ENCODE measurements at regions not wholly inside any gene's neighbourhood (a gene's known extent, or its start where the extent isn't known, plus 50 kb on each side); places are given as distances from the start of the nearest gene placed in this dataset.
"Not testable (repeated sequence)": the region's sequence is repeated elsewhere in the genome, so short reads cannot be mapped to it uniquely, and the experiment has no call there.

- H3K9me3 Mint-ChIP-seq, result no peaks in the 10 kb centered on the region
- H3K27ac Mint-ChIP-seq, result no peak overlapping the region
- intact Hi-C loops (cut with micrococcal nuclease), result no loop called here
- no peaks in the 10 kb centered on the region for H3K27me3 Mint-ChIP-seq
- H3K36me3 Mint-ChIP-seq (ENCODE audit: low read depth), result no peaks in the 10 kb centered on the region
- no peak overlapping the region for H3K4me3 Mint-ChIP-seq
- H3K4me1 Mint-ChIP-seq, result no peaks in the 10 kb centered on the region
- no peak for DNase-seq
Measured at GRCh38 chrX:34288782-34289181, 156.7 kb upstream of the FAM47A start.

GRCh38 chrX:34279866-34280560 is 147.9 kb upstream of the FAM47A start:
- Mint-ChIP-seq H3K27me3 (no peaks in the 10 kb centered on the region), H3K27ac (no peak overlapping the region), H3K4me3 (no peak overlapping the region), H3K36me3 (ENCODE audit: low read depth) (no peaks in the 10 kb centered on the region), H3K4me1 (no peaks in the 10 kb centered on the region), H3K9me3 (no peaks in the 10 kb centered on the region)
- intact Hi-C loops (cut with micrococcal nuclease), result no loop called here
- DNase-seq, result no peak

- Mint-ChIP-seq H3K4me1 (no peaks in the 10 kb centered on the region), H3K9me3 (no peaks in the 10 kb centered on the region), H3K27me3 (no peaks in the 10 kb centered on the region), H3K36me3 (ENCODE audit: low read depth) (no peaks in the 10 kb centered on the region), H3K27ac (no peak overlapping the region), H3K4me3 (no peak overlapping the region)
- intact Hi-C loops (cut with micrococcal nuclease), result no loop called here
- no peak for DNase-seq
Measured at GRCh38 chrX:34275699-34276098, 143.6 kb upstream of the FAM47A start.

- DNase-seq, result no peak
- H3K27ac Mint-ChIP-seq, result no peak overlapping the region
- no peaks in the 10 kb centered on the region for H3K27me3 Mint-ChIP-seq
- no peaks in the 10 kb centered on the region for H3K36me3 Mint-ChIP-seq (ENCODE audit: low read depth)
- no peak overlapping the region for H3K4me3 Mint-ChIP-seq
- no peaks in the 10 kb centered on the region for H3K9me3 Mint-ChIP-seq
- no peaks in the 10 kb centered on the region for H3K4me1 Mint-ChIP-seq
- intact Hi-C loops (cut with micrococcal nuclease), result no loop called here
Measured at GRCh38 chrX:34270434-34270833, 138.3 kb upstream of the FAM47A start.

GRCh38 chrX:34238896-34239295 is 106.8 kb upstream of the FAM47A start:
- Mint-ChIP-seq H3K9me3 (no peaks in the 10 kb centered on the region), H3K27me3 (no peaks in the 10 kb centered on the region), H3K27ac (no peak overlapping the region), H3K36me3 (ENCODE audit: low read depth) (no peaks in the 10 kb centered on the region), H3K4me3 (no peak overlapping the region), H3K4me1 (no peaks in the 10 kb centered on the region)
- DNase-seq, result no peak
- intact Hi-C loops (cut with micrococcal nuclease), result no loop called here

- H3K9me3 Mint-ChIP-seq; H3K4me1 Mint-ChIP-seq; intact Hi-C loops (cut with micrococcal nuclease); H3K27ac Mint-ChIP-seq; H3K27me3 Mint-ChIP-seq; H3K4me3 Mint-ChIP-seq; H3K36me3 Mint-ChIP-seq (ENCODE audit: low read depth); DNase-seq: not testable (repeated sequence)
Measured at GRCh38 chrX:34230156-34230555, 98.0 kb upstream of the FAM47A start.

GRCh38 chrX:34227804-34228203 is 95.7 kb upstream of the FAM47A start:
- Mint-ChIP-seq H3K4me1 (no peaks in the 10 kb centered on the region), H3K36me3 (ENCODE audit: low read depth) (no peaks in the 10 kb centered on the region), H3K27me3 (no peaks in the 10 kb centered on the region), H3K27ac (no peak overlapping the region), H3K9me3 (no peaks in the 10 kb centered on the region), H3K4me3 (no peak overlapping the region)
- intact Hi-C loops (cut with micrococcal nuclease), result no loop called here
- DNase-seq, result no peak

GRCh38 chrX:34223574-34223973 is 91.5 kb upstream of the FAM47A start:
- H3K27ac Mint-ChIP-seq, result no peak overlapping the region
- H3K9me3 Mint-ChIP-seq, result no peaks in the 10 kb centered on the region
- H3K4me1 Mint-ChIP-seq, result no peaks in the 10 kb centered on the region
- no peak for DNase-seq
- no peaks in the 10 kb centered on the region for H3K27me3 Mint-ChIP-seq
- H3K4me3 Mint-ChIP-seq, result no peak overlapping the region
- intact Hi-C loops (cut with micrococcal nuclease), result no loop called here
- no peaks in the 10 kb centered on the region for H3K36me3 Mint-ChIP-seq (ENCODE audit: low read depth)

- no peaks in the 10 kb centered on the region for H3K36me3 Mint-ChIP-seq (ENCODE audit: low read depth)
- H3K4me3 Mint-ChIP-seq, result no peak overlapping the region
- intact Hi-C loops (cut with micrococcal nuclease), result no loop called here
- H3K9me3 Mint-ChIP-seq, result peaks cover 3% of the 10 kb centered on the region
- DNase-seq, result no peak
- no peaks in the 10 kb centered on the region for H3K27me3 Mint-ChIP-seq
- no peak overlapping the region for H3K27ac Mint-ChIP-seq
- H3K4me1 Mint-ChIP-seq, result no peaks in the 10 kb centered on the region
Measured at GRCh38 chrX:34218063-34218462, 85.9 kb upstream of the FAM47A start.

GRCh38 chrX:34197946-34198345 is 65.8 kb upstream of the FAM47A start:
- intact Hi-C loops (cut with micrococcal nuclease), result no loop called here
- H3K9me3 Mint-ChIP-seq, result no peaks in the 10 kb centered on the region
- no peak overlapping the region for H3K4me3 Mint-ChIP-seq
- no peak for DNase-seq
- no peaks in the 10 kb centered on the region for H3K4me1 Mint-ChIP-seq
- no peak overlapping the region for H3K27ac Mint-ChIP-seq
- no peaks in the 10 kb centered on the region for H3K36me3 Mint-ChIP-seq (ENCODE audit: low read depth)
- no peaks in the 10 kb centered on the region for H3K27me3 Mint-ChIP-seq
